Activated T-cell treated with anti-CD3 and anti-CD28 coated beads, Interleukin-2, amount 50 U/mL, for 72 hours (primary cell): ENCODE measurements at regions not wholly inside any gene's neighbourhood (a gene's known extent, or its start where the extent isn't known, plus 50 kb on each side); places are given as distances from the start of the nearest gene placed in this dataset.

Experiments used
- ATAC-seq, 2 donors: fragments of 150-1000 bp; cut with Tn5 transposase; replicated peaks in 1 of 2; 2 replicates each; pipeline ENCODE4 v1.10.0; 2021; ENCODE audit warnings: moderate library complexity in 2 of 2, mild to moderate bottlenecking in 1 of 2
- DNase-seq, 2 donors: peaks; one replicate each; pipeline ENCODE4 v3.0.0; 2021 to 2022; ENCODE audit warnings: mixed read lengths in 1 of 2
- H3K27ac Mint-ChIP-seq: one replicate; pipeline ENCODE4 v1.8.0; 2022; ENCODE audit warnings: mild to moderate bottlenecking, moderate library complexity, mixed read lengths
- H3K27me3 Mint-ChIP-seq: one replicate; pipeline ENCODE4 v1.8.0; 2022; ENCODE audit warnings: low read depth, mixed read lengths
- H3K36me3 Mint-ChIP-seq, 2 donors: one replicate each; pipeline ENCODE4 v1.8.0; 2022; ENCODE audit warnings: mixed read lengths in 2 of 2, mild to moderate bottlenecking in 1 of 2; ENCODE audit not compliant: insufficient read depth in 2 of 2
- H3K4me1 Mint-ChIP-seq: one replicate; pipeline ENCODE4 v1.8.0; 2022; ENCODE audit warnings: low read depth, mixed read lengths
- H3K4me3 Mint-ChIP-seq, 2 donors: one replicate each; pipeline ENCODE4 v1.8.0; 2022; ENCODE audit warnings: mild to moderate bottlenecking in 2 of 2, mixed read lengths in 2 of 2, moderate library complexity in 2 of 2
- H3K9me3 Mint-ChIP-seq, 2 donors: one replicate each; pipeline ENCODE4 v1.8.0; 2022; ENCODE audit warnings: mixed read lengths in 2 of 2

DNA sequence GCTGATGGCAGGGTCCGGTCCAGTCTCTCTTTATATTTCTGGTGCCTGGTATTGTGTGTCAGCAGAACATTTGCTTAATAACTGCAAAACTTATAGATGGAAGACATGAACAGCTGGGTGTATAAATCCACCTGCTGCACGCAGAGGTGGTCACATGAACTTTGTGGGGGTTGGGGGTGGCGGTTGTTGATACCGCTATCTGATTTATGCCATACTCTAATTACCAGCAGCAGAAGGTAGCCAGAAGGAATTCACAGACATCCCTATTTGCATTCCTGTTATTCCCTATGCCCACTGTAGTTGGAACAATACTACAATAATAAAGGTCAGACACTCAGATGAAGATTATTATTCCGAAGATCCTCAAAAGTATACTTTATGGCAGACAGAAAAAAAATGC, 121.6 kb upstream of the PUDP start:
- H3K27ac Mint-ChIP-seq = no peak overlapping the region
- H3K36me3 Mint-ChIP-seq = no peaks in the 10 kb centered on the region
- H3K4me1 Mint-ChIP-seq = no peaks in the 10 kb centered on the region
- H3K27me3 Mint-ChIP-seq = no peaks in the 10 kb centered on the region
- no peak overlapping the region for H3K4me3 Mint-ChIP-seq
- ATAC-seq = no peak
- no peaks in the 10 kb centered on the region for H3K9me3 Mint-ChIP-seq
- no peak for DNase-seq

DNA sequence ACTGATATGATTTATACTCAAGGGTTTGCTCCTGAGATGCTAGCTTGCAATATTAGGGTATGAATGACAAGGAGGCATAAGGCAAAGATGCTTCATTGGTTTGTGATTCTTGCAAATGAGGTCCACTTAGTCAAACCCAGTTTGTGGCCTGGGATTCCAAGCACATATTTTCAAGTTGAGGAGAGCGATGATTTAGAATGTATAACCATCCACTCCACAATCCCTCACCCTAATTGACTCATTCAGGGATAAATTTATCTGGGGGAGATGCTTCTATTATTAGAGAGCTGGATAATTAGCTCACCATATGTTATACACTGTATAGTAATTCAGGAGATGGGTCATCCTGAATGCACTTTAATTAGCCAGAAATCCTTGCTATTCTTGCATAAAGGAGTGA, 118.3 kb upstream of the PUDP start:
- H3K27me3 Mint-ChIP-seq = no peaks in the 10 kb centered on the region
- H3K36me3 Mint-ChIP-seq = no peaks in the 10 kb centered on the region
- H3K4me1 Mint-ChIP-seq = no peaks in the 10 kb centered on the region
- no peak overlapping the region for H3K27ac Mint-ChIP-seq
- no peak for DNase-seq
- no peaks in the 10 kb centered on the region for H3K9me3 Mint-ChIP-seq
- H3K4me3 Mint-ChIP-seq = no peak overlapping the region
- no peak for ATAC-seq

DNA sequence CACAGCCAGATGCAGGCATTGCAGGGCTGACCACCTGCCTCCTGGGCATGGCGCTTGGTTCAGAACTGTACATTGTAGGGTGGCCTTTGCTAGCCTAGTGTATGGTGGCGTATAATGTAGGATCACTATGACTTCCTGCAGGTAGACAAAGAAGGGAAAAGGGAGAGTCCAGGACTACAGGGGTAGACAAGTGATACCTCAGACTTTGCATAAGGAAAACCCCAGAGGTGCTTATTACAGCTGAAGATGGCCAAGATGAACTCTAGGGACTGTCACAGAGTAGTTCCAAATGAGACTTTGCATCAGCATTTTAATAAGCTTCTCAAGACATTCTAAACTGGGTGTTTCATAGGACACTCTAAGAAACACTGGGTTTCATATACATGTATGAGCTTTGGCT, 116.4 kb upstream of the PUDP start:
- DNase-seq (no peak), ATAC-seq (no peak)
- Mint-ChIP-seq H3K4me3 (no peak overlapping the region), H3K36me3 (no peaks in the 10 kb centered on the region), H3K9me3 (no peaks in the 10 kb centered on the region), H3K27ac (no peak overlapping the region), H3K4me1 (no peaks in the 10 kb centered on the region), H3K27me3 (no peaks in the 10 kb centered on the region)

DNA sequence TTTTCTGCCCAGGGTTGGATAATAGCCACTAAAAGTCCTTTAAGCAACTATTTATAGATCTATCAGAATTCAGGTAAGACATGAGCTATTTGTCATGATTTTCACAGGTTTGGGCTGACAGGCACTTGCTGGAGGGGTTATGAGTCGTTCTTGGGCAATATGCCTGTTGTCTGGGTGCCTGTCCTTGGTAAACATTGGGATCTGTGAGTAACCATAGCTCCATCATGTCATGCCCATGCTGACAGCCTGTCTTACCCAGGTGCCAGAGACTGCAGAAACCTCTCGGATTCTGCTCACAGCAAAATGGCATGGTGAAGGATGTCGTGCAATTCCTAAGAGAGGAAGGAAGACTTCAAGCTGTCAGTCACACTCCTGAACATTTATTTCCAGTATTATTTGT, 116.0 kb upstream of the PUDP start:
- Mint-ChIP-seq H3K27ac (no peak overlapping the region), H3K36me3 (no peaks in the 10 kb centered on the region), H3K4me1 (no peaks in the 10 kb centered on the region), H3K27me3 (no peaks in the 10 kb centered on the region), H3K9me3 (no peaks in the 10 kb centered on the region), H3K4me3 (no peak overlapping the region)
- no peak for DNase-seq
- ATAC-seq = no peak

DNA sequence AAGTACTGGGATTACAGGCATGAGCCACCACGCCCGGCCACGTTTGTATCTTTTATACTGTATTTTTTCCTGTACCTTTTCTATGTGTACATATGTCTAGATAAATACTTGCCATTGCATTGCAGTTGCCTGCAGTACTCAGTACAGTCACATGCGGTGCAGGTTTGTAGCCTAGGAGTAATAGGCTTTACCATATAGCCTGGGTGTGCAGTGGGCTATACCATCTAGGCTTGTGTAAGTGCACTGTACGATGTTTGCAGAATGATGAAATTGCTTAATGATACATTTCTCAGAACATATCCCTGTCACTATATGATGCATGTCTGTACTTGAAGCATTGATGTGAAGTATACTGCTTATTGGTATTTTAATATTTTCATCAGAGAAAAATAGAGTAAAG, 115.4 kb upstream of the PUDP start:
- no peak overlapping the region for H3K27ac Mint-ChIP-seq
- ATAC-seq = no peak

DNA sequence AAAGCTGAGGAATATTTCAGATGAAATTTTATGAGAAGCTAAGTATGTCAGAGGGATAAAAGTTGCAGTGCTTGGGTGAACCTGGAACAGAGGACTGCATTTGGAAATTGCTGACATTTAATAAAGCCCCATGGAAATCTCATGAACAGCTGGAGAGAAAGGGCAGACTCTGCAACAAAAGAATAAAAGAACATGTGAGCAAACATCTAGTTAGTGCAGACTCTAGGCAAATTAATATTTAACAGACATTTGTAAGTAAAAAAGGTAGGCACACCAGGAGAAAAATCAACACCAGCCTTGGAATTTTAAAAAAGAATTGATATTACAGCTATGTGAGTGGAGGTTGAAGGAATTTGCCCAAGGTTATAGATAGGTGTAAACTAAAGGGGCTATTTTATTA, 114.6 kb upstream of the PUDP start:
- Mint-ChIP-seq H3K4me3 (no peak overlapping the region), H3K27ac (no peak overlapping the region), H3K9me3 (peaks cover 0 to 2% of the 10 kb centered on the region in 2 donors), H3K36me3 (peaks cover 3 to 7% of the 10 kb centered on the region in 2 donors), H3K27me3 (no peaks in the 10 kb centered on the region), H3K4me1 (no peaks in the 10 kb centered on the region)
- ATAC-seq = no peak
- DNase-seq = no peak

More for the DNA sequence above, 115.4 kb upstream of the PUDP start:
- no peaks in the 10 kb centered on the region for H3K9me3 Mint-ChIP-seq
- no peaks in the 10 kb centered on the region for H3K36me3 Mint-ChIP-seq
- H3K4me3 Mint-ChIP-seq = no peak overlapping the region
- no peaks in the 10 kb centered on the region for H3K4me1 Mint-ChIP-seq
- no peak for DNase-seq
- H3K27me3 Mint-ChIP-seq = no peaks in the 10 kb centered on the region

DNA sequence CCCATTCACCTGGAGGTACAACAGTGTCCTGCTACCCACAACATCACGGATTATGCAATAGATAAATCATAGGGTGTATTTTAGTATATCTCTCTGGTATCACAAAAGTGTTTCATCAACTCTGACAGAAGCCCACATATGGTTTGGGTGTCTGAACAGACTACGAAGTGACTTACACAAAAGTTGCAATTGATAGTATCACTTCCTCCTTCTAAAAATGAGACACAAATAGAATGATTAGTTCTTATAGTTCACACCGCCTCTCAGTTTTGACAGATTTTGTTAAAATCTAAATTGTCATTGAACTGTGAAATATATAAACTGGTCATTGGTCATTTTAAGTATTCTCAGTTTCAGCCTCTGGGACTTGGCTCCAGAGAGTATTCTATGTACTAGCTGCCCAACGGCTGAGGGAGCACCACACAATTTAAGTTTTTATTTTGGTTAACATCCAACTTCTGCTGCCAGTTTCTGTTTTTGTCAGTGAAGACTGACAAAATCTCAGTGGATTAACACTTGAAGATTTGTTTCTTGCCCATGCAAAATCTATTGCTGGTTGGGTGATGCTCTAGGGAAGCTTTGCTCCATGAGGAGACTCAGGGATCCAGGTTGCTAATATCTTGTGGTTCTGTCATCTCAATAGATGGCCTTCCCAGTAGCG, 113.8 kb upstream of the PUDP start:
- H3K27ac Mint-ChIP-seq = no peak overlapping the region
- ATAC-seq (no peak), DNase-seq (no peak)
- peaks cover 3 to 7% of the 10 kb centered on the region in 2 donors for H3K36me3 Mint-ChIP-seq
- H3K4me3 Mint-ChIP-seq = no peak overlapping the region
- peaks cover 0 to 2% of the 10 kb centered on the region in 2 donors for H3K9me3 Mint-ChIP-seq
- no peaks in the 10 kb centered on the region for H3K27me3 Mint-ChIP-seq
- no peaks in the 10 kb centered on the region for H3K4me1 Mint-ChIP-seq

DNA sequence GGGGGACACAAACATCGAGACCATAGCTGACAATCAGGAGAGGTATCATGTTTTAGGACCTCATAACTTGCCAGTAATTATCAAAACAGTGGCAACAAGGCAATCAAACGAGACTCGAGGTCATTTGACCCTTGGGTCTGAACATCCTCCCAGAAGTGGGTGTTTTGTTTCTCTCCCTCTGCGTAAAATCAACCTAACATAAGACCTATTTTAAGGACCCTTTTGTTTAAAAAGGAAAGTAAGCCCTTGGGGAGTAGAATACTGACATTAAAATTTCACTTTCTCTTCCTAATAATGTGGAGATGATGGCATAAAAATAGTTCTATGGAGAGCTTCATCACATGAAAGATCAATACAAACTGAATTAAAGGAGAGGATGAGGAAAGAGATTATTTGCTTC, 106.2 kb upstream of the PUDP start:
- Mint-ChIP-seq H3K9me3 (peaks cover 0 to 4% of the 10 kb centered on the region in 2 donors), H3K4me3 (no peak overlapping the region), H3K36me3 (peaks cover 3 to 9% of the 10 kb centered on the region in 2 donors), H3K4me1 (no peaks in the 10 kb centered on the region), H3K27me3 (no peaks in the 10 kb centered on the region), H3K27ac (no peak overlapping the region)
- ATAC-seq = no peak
- no peak for DNase-seq

DNA sequence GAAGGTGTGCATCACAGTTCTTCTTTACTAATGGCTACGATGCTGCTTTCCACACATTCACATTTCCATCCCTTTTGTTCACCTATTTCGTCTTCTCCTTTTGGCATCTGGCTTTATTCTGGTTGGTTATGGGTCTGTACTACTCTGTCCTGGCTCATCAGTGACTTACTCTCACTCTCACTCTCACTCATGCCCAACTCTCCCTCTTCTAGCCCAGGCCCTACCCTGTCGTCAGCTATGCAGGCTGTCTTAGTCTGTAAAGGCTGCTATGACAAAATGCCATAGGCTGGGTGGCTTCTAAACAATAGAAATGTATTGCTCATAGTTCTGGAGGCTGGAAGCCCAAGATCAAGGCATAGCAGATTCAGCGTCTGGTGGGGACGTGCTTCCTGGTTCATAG, 105.6 kb upstream of the PUDP start:
- no peak for ATAC-seq
- DNase-seq = no peak
- Mint-ChIP-seq H3K4me3 (no peak overlapping the region), H3K4me1 (no peaks in the 10 kb centered on the region), H3K27me3 (no peaks in the 10 kb centered on the region), H3K9me3 (peaks cover 3 to 4% of the 10 kb centered on the region in 2 donors), H3K36me3 (peaks cover 3 to 9% of the 10 kb centered on the region in 2 donors), H3K27ac (no peak overlapping the region)

DNA sequence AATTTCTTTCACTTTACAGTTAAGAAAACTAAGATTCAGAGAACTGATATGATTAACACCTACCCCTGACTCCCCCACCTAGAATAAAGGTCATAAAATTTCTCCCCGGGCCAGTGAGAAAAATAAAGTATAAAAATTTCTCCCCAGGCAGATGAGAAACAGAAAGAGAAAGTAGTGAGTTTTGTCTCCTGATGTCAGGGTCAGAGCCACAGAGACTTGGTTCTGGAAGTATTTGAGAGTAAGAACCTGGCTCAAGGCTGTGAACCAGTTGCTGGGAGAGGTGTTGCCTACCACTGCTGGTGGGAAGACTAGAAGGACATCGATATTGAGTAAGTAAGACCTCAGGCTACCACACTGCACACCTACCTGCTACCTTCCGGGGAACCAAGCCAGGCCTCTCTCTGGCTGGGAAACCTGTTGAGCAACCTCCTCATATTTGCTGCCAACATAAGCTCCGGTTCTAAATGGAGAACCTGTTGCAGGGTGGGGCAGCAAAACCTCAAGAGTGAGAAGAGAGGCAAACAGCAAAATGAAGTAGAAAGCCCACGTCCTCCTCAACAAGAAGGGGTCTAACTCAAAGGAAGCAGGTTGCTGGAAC, 104.2 kb upstream of the PUDP start:
- no peaks in the 10 kb centered on the region for H3K4me1 Mint-ChIP-seq
- no peak overlapping the region for H3K27ac Mint-ChIP-seq
- H3K27me3 Mint-ChIP-seq = no peaks in the 10 kb centered on the region
- DNase-seq (no peak), ATAC-seq (no peak)
- H3K4me3 Mint-ChIP-seq = no peak overlapping the region
- H3K9me3 Mint-ChIP-seq = peaks cover 2 to 3% of the 10 kb centered on the region in 2 donors
- peaks cover 0 to 2% of the 10 kb centered on the region in 2 donors for H3K36me3 Mint-ChIP-seq

DNA sequence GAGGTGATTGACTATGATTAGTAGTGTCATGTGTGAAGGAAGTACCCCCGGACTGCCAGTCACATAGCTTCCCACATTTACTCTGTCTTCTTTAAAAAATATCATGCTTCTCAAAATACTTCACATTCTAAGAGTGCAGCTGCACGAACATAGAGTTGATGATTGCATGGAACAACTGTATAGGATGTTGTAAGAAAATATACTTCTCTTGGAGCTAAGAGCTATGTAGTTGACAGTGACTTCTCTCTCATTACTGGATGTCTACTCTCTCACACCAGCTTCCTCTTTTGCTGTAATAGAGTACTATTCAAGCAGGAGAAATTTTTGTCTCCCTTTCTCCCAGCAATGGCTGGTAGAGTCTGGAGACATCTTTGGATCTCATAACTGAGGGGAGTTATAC, 99.4 kb upstream of the PUDP start:
- Mint-ChIP-seq H3K4me3 (no peak overlapping the region), H3K4me1 (no peaks in the 10 kb centered on the region), H3K9me3 (peaks cover 0 to 3% of the 10 kb centered on the region in 2 donors), H3K27ac (no peak overlapping the region), H3K36me3 (peaks cover 0 to 2% of the 10 kb centered on the region in 2 donors), H3K27me3 (no peaks in the 10 kb centered on the region)
- no peak for DNase-seq
- no peak for ATAC-seq

DNA sequence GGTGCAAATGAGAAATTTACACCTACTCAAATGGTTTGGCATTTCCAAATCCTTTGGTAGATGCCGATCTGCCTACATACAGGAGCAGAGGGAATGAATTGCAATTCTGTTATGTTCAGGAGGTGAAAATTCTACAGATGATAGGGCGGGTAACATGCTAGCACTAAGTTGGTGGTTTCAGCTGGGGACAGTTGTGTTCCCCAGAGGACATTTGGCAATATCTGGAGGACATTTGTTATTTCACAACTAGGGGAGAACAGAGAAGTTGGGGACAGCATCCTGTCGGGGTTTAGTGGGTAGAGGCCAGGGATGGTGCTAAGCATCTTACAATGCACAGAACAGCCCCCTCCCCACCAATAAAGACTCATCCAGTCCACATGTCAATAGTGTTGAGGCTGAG, 96.5 kb upstream of the PUDP start:
- DNase-seq (no peak), ATAC-seq (no peak)
- peaks cover 0 to 3% of the 10 kb centered on the region in 2 donors for H3K9me3 Mint-ChIP-seq
- H3K36me3 Mint-ChIP-seq = peaks cover 0 to 2% of the 10 kb centered on the region in 2 donors
- H3K4me3 Mint-ChIP-seq = no peak overlapping the region
- H3K4me1 Mint-ChIP-seq = no peaks in the 10 kb centered on the region
- H3K27me3 Mint-ChIP-seq = no peaks in the 10 kb centered on the region
- no peak overlapping the region for H3K27ac Mint-ChIP-seq

DNA sequence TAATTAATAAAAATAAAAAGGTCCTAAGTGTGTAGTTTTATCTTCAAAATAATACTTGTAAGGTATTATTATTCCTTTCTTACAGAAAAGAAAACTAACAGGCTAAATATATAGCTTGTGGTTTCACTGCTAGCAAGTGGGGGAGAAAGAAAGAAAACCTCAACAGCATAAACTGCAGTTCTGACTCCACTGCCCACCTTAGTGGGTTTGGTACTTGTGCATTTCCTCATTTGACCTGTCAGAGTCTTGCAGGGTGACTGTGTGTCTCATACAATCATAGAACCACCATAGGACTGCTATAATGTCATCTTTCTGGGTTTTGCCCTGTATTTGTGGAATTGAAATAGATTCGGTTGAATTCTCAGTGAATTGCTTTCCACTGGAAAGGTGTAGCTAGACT, 94.7 kb upstream of the PUDP start:
- Mint-ChIP-seq H3K4me3 (no peak overlapping the region), H3K36me3 (peaks cover 0 to 2% of the 10 kb centered on the region in 2 donors), H3K9me3 (no peaks in the 10 kb centered on the region), H3K27me3 (no peaks in the 10 kb centered on the region), H3K27ac (no peak overlapping the region), H3K4me1 (no peaks in the 10 kb centered on the region)
- no peak for DNase-seq
- no peak for ATAC-seq

DNA sequence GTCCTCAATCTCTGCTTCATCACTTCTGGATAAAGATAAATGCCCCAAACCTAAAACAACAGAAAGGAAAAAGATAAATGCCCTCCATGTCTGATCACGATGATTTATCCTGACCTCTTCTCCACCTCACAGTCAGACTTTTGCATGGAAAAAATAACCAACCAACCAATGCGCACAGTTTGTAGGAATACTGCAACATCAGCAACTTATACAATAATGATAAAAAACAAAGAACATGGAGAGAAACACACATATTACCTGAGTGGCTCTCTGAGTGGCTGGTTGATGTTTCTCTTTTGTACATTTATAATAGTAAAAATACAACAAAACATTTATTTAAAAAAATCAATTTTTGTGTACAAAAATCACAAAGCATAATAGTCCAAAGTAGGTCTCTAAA, 93.0 kb upstream of the PUDP start:
- H3K4me3 Mint-ChIP-seq = no peak overlapping the region
- no peak overlapping the region for H3K27ac Mint-ChIP-seq
- DNase-seq (no peak), ATAC-seq (no peak)
- H3K27me3 Mint-ChIP-seq = no peaks in the 10 kb centered on the region
- no peaks in the 10 kb centered on the region for H3K9me3 Mint-ChIP-seq
- peaks cover 0 to under 1% of the 10 kb centered on the region in 2 donors for H3K36me3 Mint-ChIP-seq
- no peaks in the 10 kb centered on the region for H3K4me1 Mint-ChIP-seq
